Testis (tissue), 2 donors: ENCODE measurements at regions not wholly inside any gene's neighbourhood (a gene's known extent, or its start where the extent isn't known, plus 50 kb on each side); places are given as distances from the start of the nearest gene placed in this dataset.

Experiments used
- DNase-seq: peaks from one replicate; pipeline ENCODE4 v3.0.0-alpha.2; 2019
- H3K27ac ChIP-seq, 2 donors: fragments of 200-600 bp; sonication (generic); one replicate each; pipeline ENCODE4 v1.5.1; 2019
- H3K27me3 ChIP-seq: fragments of 200-600 bp; sonication (generic); one replicate; pipeline ENCODE4 v1.5.1; 2019
- H3K36me3 ChIP-seq: fragments of 200-600 bp; sonication (generic); one replicate; pipeline ENCODE4 v1.5.1; 2017; ENCODE audit warnings: low read depth; ENCODE audit errors: missing control alignments
- H3K4me1 ChIP-seq: fragments of 200-600 bp; sonication (generic); one replicate; pipeline ENCODE4 v1.5.1; 2019
- H3K4me3 ChIP-seq, 2 donors: fragments of 200-600 bp; sonication (generic); one replicate each; pipeline ENCODE4 v1.5.1; 2017 to 2019
- H3K9me3 ChIP-seq: fragments of 200-600 bp; sonication (generic); one replicate; pipeline ENCODE4 v1.5.1; 2017
- POLR2A ChIP-seq: fragments of 450-650 bp; IDR thresholded peaks from one replicate; pipeline ENCODE4 v1.6.1; 2017; ENCODE audit warnings: antibody characterized with exemption, mild to moderate bottlenecking, moderate library complexity
- WGBS, 2 donors: methylation state at CpG; one replicate each; pipeline ENCODE4 v1.1.5; 2018; 5-methylcytosine and 5-hydroxymethylcytosine counted together
- intact Hi-C: fragments of 100-400 bp; cut with DNase I; formaldehyde crosslinking; loops from one replicate; pipeline ENCODE4 v1.15.1; 2023; ENCODE audit warnings: low total_unique reads
- TF ChIP-seq, protein P1 (sequence below), 3 experiments: fragments of 450-650 bp in 2 of 3; fragments of 200-600 bp in 1 of 3; sonication (generic) in 1 of 3; IDR thresholded peaks; one replicate each; pipeline ENCODE4 v1.5.1; 2016 to 2019; ENCODE audit warnings: antibody characterized with exemption in 3 of 3, mild to moderate bottlenecking in 2 of 3, moderate library complexity in 1 of 3

DNA sequence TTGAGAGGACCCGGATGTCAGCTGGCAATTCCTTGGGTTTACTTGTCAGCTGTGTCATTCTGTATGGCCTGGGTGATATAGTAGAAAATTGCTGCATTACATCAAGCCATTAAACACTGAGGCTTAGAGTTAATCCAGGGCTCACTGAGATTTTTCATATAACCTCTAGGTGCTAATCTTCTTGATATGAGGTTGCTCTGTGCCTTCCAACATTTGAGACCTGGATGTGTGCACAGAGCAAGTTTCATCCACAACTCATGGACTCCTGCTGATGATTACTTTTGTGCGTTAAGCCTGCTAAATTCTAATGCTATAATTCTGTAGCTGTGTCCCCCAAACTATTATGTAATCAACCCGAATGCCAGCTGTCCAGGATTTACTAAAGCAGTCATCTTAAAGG is 178.4 kb upstream of the CDH20 start:
- Histone ChIP-seq H3K27me3 (no peaks in the 10 kb centered on the region), H3K36me3 (no peaks in the 10 kb centered on the region), H3K27ac (no peak overlapping the region), H3K4me3 (no peak overlapping the region), H3K4me1 (no peaks in the 10 kb centered on the region), H3K9me3 (no peaks in the 10 kb centered on the region)
- 91 to 94% methylated on average over 3 of the region's 3 CpGs for WGBS, 2 donors
- intact Hi-C loops: no loop called here
- DNase-seq: no peak
- no peak for TF ChIP-seq POLR2A
- TF ChIP-seq, protein P1, sequence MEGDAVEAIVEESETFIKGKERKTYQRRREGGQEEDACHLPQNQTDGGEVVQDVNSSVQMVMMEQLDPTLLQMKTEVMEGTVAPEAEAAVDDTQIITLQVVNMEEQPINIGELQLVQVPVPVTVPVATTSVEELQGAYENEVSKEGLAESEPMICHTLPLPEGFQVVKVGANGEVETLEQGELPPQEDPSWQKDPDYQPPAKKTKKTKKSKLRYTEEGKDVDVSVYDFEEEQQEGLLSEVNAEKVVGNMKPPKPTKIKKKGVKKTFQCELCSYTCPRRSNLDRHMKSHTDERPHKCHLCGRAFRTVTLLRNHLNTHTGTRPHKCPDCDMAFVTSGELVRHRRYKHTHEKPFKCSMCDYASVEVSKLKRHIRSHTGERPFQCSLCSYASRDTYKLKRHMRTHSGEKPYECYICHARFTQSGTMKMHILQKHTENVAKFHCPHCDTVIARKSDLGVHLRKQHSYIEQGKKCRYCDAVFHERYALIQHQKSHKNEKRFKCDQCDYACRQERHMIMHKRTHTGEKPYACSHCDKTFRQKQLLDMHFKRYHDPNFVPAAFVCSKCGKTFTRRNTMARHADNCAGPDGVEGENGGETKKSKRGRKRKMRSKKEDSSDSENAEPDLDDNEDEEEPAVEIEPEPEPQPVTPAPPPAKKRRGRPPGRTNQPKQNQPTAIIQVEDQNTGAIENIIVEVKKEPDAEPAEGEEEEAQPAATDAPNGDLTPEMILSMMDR (IDR thresholded peaks at IDR 0.05): no peak

DNA sequence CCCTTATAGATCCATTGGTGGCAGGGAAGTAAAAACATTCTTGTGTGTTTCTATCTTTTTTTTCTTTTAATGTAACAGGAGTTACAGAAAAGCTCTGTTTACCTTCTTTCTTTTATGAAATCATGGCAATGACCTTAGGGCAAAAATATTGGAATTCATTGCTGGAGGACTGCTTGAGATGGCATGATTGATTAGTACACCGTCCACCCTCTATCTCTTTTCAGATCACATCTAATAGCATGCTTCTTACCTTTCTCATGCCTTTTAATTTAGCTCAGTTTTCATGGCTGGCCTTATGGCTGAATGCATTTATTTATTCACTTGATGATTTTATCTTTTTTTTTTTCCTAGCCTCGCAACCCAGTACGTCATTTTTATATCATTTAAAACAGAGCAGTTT is 177.6 kb upstream of the CDH20 start:
- Histone ChIP-seq H3K36me3 (no peaks in the 10 kb centered on the region), H3K27me3 (no peaks in the 10 kb centered on the region), H3K4me3 (no peak overlapping the region), H3K4me1 (no peaks in the 10 kb centered on the region), H3K9me3 (no peaks in the 10 kb centered on the region), H3K27ac (no peak overlapping the region)
- DNase-seq: no peak
- 54 to 59% methylated on average over 3 of the region's 3 CpGs for WGBS, 2 donors
- TF ChIP-seq, protein P1 (IDR thresholded peaks at IDR 0.05): no peak
- TF ChIP-seq POLR2A: no peak
- intact Hi-C loops: no loop called here

DNA sequence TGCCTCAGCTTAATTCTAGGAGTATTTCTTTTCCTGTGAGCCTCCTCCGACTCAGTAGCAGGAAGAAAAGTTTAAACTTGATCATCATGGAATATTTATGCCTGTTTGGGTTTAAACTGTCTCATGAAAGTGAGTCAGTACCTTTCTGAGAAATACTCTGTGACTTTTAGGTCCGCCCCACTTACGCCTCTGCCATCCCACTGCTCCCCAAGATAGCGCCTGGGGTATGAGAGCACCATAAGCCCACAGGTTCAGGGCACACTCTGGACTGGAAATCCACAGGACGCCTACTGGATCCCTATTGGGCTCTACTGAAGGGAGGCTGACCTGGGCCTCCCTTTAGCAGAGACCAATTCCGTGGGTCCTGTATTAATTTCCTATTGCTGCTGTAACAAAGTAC is 175.8 kb upstream of the CDH20 start:
- no peak overlapping the region for H3K27ac ChIP-seq
- H3K4me3 ChIP-seq: no peak overlapping the region
- 85 to 92% methylated on average over 6 of the region's 6 CpGs for WGBS, 2 donors
- intact Hi-C loops: no loop called here
- no peak for DNase-seq
- no peaks in the 10 kb centered on the region for H3K27me3 ChIP-seq
- H3K9me3 ChIP-seq: no peaks in the 10 kb centered on the region
- H3K4me1 ChIP-seq: no peaks in the 10 kb centered on the region
- TF ChIP-seq, protein P1 (IDR thresholded peaks at IDR 0.05): no peak
- no peak for TF ChIP-seq POLR2A
- no peaks in the 10 kb centered on the region for H3K36me3 ChIP-seq

DNA sequence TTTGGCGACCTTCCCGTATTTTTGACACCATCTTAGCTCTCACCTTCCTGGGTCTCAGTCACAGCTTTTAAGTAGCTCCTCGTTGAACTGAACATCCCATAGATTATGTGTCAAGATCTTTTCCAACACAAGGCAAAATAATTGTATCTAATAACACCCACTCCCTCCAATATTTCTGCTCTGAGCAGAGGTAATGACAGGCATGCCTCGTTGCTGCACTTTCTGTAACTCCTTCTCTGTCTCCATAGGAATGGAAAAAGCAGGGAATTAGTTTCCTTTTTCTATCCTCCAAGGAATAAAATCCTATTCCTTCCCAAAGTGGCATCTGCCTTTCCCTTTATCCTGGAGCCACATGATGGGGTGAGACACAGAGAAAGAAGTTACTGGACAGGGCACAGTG is 174.0 kb upstream of the CDH20 start:
- Histone ChIP-seq H3K27ac (no peak overlapping the region), H3K27me3 (no peaks in the 10 kb centered on the region), H3K9me3 (no peaks in the 10 kb centered on the region), H3K4me1 (no peaks in the 10 kb centered on the region), H3K36me3 (no peaks in the 10 kb centered on the region), H3K4me3 (no peak overlapping the region)
- WGBS, 2 donors: 77 to 86% methylated on average over 4 of the region's 4 CpGs
- intact Hi-C loops: no loop called here
- DNase-seq: no peak
- no peak for TF ChIP-seq POLR2A
- TF ChIP-seq, protein P1 (IDR thresholded peaks at IDR 0.05): no peak

DNA sequence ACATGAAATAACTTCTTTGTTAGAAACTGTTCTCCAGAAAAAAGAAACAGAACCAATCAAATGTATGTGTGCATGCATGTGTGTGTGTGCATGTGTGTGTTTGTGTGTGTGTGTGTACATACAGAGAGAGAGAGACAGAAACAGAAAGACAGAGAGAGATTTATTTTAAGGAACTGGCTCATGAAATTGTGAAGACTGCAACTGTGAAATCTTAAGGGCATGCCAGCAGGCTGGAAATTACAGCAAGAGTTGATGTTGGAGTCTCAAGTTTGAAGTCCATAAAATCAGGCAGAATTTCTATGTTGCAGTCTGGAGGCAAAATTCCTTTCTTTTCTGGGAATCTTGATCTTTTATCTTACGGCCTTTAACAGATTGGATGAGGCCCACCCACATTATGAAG is 168.9 kb upstream of the CDH20 start:
- Histone ChIP-seq H3K9me3 (no peaks in the 10 kb centered on the region), H3K36me3 (no peaks in the 10 kb centered on the region), H3K27me3 (no peaks in the 10 kb centered on the region), H3K4me1 (no peaks in the 10 kb centered on the region), H3K27ac (no peak overlapping the region), H3K4me3 (no peak overlapping the region)
- intact Hi-C loops: no loop called here
- TF ChIP-seq, protein P1 (IDR thresholded peaks at IDR 0.05): no peak
- TF ChIP-seq POLR2A: no peak
- 82 to 88% methylated on average over 1 of the region's 1 CpG for WGBS, 2 donors
- no peak for DNase-seq
